HUES48 (cell line): ENCODE measurements at regions not wholly inside any gene's neighbourhood (a gene's known extent, or its start where the extent isn't known, plus 50 kb on each side); places are given as distances from the start of the nearest gene placed in this dataset.

Experiments used
- H3K27ac ChIP-seq: one replicate; pipeline ENCODE4 v1.7.0; 2013; ENCODE audit warnings: low read depth, low read length, inconsistent platforms
- H3K27me3 ChIP-seq: 2 replicates; pipeline ENCODE4 v1.6.1; 2013; ENCODE audit warnings: mild to moderate bottlenecking, low read length; ENCODE audit not compliant: control insufficient read depth, insufficient read depth
- H3K36me3 ChIP-seq: 2 replicates; pipeline ENCODE4 v1.6.1; 2013; ENCODE audit warnings: low read length; ENCODE audit not compliant: control insufficient read depth, insufficient read depth
- H3K4me1 ChIP-seq: 2 replicates; pipeline ENCODE4 v1.6.1; 2013; ENCODE audit warnings: mild to moderate bottlenecking, low read length; ENCODE audit not compliant: control insufficient read depth, insufficient read depth
- H3K4me3 ChIP-seq: 2 replicates; pipeline ENCODE4 v1.5.1; 2013; ENCODE audit warnings: mild to moderate bottlenecking, low read depth, low read length
- H3K9ac ChIP-seq: 2 replicates; pipeline ENCODE4 v1.6.1; 2013; ENCODE audit warnings: mild to moderate bottlenecking, low read depth, low read length, moderate library complexity
- H3K9me3 ChIP-seq: 2 replicates; pipeline ENCODE4 v1.6.1; 2013; ENCODE audit warnings: low read length; ENCODE audit not compliant: control insufficient read depth, insufficient read depth

DNA sequence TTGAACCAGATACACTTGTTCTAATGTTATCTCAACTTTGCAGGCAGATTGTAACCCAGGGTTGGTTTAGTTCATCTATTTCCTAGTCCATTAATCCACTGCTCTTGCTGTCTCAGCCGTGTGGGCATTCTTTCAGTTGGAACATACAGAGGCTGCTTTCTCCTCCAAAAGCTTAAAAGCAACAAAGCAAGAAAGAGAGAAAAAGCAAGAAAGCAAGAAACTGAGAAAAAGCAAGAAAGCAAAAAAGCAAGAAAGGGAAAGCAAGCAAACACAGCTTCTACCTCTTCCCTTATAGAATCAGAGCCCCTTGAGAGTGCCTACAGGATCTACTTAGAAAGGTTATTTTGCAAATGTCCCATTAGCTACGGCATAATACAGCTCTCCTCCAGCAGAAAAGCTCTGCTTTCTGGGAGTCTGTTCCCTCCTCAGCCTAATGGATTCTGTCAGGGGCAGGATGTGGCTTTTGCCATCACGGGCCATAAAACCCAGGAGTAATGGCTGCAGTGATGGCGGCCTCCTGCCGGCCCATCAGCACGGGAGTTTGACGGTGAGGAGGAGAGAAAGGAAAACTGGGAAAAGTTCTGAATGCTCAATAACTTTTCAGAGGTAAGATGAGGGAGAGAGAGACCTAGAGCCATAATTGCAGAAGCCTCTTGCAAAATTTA is 156.8 kb upstream of the JARID2 start:
- no peaks in the 10 kb centered on the region for H3K9me3 ChIP-seq
- no peak overlapping the region for H3K9ac ChIP-seq
- H3K36me3 ChIP-seq: no peaks in the 10 kb centered on the region
- H3K4me3 ChIP-seq: no peak overlapping the region
- H3K27ac ChIP-seq: no peak overlapping the region
- no peaks in the 10 kb centered on the region for H3K27me3 ChIP-seq
- 0 out of 2 replicates have a peak, but pooled peaks cover 3% of the 10 kb centered on the region for H3K4me1 ChIP-seq

DNA sequence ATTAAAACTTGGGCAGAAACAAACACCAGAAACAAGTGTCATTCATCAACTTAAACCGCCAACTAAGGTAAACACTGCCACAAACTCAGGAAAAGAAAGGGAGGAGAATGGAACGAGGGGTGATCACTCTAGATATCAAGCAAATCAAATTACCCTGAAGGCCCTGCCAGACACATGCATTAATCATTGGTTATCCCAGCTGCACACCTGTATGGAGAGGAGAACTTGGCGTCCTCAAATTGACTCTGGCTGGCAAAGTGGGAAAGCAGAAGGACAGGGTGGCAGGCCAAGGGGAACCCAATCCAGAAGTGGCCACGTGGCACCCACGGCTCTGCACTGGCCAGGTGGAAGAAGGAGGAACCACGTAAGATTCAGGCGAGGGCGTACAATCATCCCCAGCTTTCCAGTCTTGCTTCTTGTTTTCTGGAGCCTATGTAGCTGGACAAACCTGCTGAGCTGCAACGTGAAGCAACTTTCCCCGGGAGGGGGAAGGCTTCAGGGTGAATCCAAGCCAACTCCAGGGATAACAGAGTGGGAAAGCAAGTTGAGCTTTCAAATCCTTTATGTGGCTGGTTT is 156.2 kb upstream of the JARID2 start:
- H3K9ac ChIP-seq: no peak overlapping the region
- H3K36me3 ChIP-seq: no peaks in the 10 kb centered on the region
- H3K4me3 ChIP-seq: no peak overlapping the region
- no peak overlapping the region for H3K27ac ChIP-seq
- no peaks in the 10 kb centered on the region for H3K9me3 ChIP-seq
- H3K4me1 ChIP-seq: 0 out of 2 replicates have a peak, but pooled peaks cover 3% of the 10 kb centered on the region
- no peaks in the 10 kb centered on the region for H3K27me3 ChIP-seq

DNA sequence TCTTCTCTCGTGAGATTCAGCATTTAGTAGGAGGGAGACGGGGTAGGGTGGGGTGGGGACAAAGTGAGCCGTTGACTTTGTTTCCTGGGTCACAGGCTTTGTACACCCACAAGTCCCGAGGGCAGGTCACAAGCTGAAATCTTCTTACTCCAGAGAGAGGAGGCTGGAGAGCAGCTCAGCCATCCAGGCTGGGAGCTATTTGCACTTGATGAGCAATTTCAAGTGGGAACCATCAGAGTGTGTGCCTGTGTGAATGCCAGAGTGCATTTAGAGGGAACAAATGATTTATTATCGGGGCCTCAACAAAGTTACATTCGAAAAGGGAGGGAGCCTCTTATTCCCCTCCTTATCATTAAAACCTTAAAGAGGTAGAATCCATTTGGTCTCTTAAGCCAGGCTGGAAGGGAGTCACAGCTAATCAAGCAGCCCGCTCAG is 155.7 kb upstream of the JARID2 start:
- Histone ChIP-seq H3K36me3 (no peaks in the 10 kb centered on the region), H3K9ac (no peak overlapping the region), H3K4me1 (0 out of 2 replicates have a peak, but pooled peaks cover 3% of the 10 kb centered on the region), H3K27me3 (no peaks in the 10 kb centered on the region), H3K27ac (no peak overlapping the region), H3K4me3 (no peak overlapping the region), H3K9me3 (no peaks in the 10 kb centered on the region)

DNA sequence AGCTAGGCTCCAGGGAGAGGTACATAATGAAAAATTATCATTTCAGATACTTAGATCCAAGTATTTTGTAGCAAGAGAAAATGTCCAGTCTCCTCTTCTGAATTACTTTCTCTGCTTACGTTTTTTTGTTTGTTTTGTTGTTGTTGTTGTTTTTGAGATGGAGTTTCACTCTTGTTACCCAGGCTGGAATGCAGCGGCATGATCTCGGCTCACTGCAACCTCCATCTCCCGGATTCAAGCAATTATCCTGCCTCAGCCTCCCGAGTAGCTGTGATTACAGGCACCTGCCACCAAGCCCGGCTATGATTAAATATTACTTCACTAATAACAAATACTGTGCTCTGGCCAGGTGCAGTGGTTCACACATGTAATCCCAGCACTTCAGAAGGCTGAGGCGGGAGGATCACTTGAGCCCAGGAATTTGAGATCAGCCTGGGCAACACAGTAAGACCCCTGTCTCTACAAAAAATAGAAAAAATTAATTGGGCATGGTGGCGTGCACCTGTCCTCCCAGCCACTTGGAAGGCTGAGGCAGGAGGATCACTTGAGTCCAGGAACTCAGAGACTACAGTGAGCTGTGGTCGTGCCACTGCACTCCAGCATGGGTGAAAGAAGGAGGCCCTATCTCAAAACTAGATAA is 155.0 kb upstream of the JARID2 start:
- Histone ChIP-seq H3K36me3 (no peaks in the 10 kb centered on the region), H3K4me1 (0 out of 2 replicates have a peak, but pooled peaks cover 3% of the 10 kb centered on the region), H3K27me3 (no peaks in the 10 kb centered on the region), H3K4me3 (no peak overlapping the region), H3K9ac (no peak overlapping the region), H3K9me3 (no peaks in the 10 kb centered on the region), H3K27ac (no peak overlapping the region)

DNA sequence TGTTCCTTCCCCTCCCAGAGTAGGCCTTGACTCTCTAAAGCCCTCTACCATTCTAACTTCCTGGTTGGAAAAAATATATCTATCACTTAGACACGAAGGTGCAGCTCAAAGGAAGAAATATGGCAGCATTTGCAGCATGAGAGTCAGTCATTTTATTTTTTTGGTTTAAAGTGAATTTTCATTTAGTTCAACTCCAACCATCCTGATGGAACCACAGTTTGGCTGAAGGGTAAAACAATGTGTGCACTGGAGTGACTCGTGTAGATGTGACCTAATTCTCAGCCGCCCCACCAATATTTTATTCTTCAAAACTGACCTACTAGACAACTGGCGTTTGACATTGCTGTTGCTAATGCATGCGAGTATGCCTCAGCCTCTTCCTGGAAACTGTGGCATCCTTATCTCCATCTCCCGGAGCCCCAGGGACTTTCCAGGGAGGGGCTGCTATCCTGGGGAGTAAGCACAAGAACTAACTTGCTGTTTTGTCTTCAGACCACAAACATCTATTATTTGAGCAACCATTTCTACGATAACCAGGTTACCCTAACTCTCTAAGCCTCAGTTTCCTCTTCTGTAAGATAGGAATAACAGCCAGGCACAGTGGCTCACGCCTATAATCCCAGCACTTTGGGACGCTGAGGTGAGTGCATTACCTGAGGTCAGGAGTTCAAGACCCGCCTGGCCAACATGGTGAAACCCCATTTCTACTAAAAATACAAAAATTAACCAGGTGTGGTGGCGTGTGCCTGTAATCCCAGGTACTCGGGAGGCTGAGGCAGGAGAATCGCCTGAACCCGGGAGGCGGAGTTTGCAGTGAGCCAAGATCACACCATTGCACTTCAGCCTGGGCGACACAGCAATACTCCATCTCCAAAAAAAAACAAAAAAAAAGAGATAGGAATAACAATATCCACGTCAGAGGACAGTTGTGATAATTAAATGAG is 148.7 kb upstream of the JARID2 start:
- no peaks in the 10 kb centered on the region for H3K4me1 ChIP-seq
- H3K27me3 ChIP-seq: no peaks in the 10 kb centered on the region
- no peak overlapping the region for H3K9ac ChIP-seq
- no peak overlapping the region for H3K4me3 ChIP-seq
- H3K36me3 ChIP-seq: no peaks in the 10 kb centered on the region
- H3K9me3 ChIP-seq: no peaks in the 10 kb centered on the region
- no peak overlapping the region for H3K27ac ChIP-seq

DNA sequence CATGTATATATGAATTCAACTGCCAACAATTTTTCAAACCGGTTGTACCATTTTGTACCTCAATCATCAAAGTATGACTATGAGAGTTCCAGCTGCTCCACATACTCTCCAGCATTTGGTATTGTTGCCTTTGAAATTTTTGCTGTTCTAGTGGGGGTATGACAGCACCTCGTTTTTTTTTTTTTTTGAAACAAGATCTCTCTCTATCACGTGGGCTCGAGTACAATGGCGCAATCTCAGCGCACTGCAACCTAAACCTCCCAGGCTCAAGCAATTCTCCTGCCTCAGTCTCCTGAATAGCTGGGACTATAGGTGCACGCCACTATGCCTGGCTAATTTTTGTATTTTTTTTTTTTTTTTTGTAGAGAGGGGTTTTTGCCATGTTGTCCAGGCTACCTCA is 144.7 kb upstream of the JARID2 start:
- Histone ChIP-seq H3K36me3 (no peaks in the 10 kb centered on the region), H3K4me3 (no peak overlapping the region), H3K4me1 (0 out of 2 replicates have a peak, but pooled peaks cover 3% of the 10 kb centered on the region), H3K9ac (no peak overlapping the region), H3K27ac (no peak overlapping the region), H3K9me3 (no peaks in the 10 kb centered on the region), H3K27me3 (no peaks in the 10 kb centered on the region)

DNA sequence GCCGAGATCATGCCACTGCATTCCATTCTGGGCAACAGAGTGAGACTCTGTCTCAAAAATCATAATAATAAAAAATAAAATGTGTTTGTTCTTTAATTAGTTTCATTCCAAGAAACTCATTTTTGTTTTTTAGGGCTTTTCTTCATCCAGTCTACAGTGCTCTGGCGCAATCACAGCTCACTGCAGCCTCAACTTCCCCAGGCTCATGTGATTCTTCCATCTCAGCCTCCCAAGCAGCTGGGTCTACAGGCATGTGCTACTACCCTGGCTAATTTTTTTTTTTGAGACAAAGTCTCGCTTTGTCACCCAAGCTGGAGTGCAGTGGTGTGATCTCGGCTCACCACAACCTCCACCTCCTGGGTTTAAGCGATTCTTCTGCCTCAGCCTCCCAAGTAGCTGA is 143.6 kb upstream of the JARID2 start:
- Histone ChIP-seq H3K9ac (no peak overlapping the region), H3K9me3 (no peaks in the 10 kb centered on the region), H3K4me1 (peaks cover 3% of the 10 kb centered on the region; the same call in 1 of the 2 replicates), H3K36me3 (no peaks in the 10 kb centered on the region), H3K27ac (no peak overlapping the region), H3K4me3 (no peak overlapping the region), H3K27me3 (no peaks in the 10 kb centered on the region)

DNA sequence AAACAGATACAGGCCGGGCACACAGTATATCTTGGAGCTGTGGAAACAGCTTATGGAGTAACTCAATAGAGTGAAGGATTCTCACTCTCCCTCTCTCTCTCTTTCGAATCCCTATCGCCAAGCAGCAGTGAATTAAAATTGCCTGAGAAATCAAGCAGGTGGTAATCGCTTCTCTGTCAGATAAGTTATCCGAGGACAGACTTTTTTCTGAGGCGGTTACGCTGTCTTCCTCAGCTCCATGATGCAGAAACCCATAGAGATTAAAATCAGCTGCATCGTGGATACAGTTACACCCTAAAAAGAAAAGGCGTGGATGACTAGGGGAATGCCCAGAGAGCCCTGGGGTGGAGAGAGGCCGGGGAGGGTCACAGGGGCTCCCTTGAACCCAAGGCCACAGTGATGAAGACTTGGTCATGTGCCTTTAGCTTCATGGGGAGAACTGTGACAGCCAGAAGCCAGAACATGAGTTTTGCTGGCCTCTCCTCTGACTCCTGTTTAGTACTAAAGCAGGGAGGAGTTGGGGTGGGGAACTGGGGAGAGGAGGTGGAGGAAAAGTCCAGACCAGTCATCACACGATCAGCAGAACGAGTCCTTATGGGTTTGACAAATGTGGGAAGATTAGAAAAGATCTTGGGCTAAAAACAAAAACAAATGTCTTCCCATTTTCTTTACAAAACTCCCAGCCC is 138.8 kb upstream of the JARID2 start:
- Histone ChIP-seq H3K27me3 (no peaks in the 10 kb centered on the region), H3K27ac (no peak overlapping the region), H3K4me1 (peaks cover 3% of the 10 kb centered on the region; the same call in 1 of the 2 replicates), H3K9ac (no peak overlapping the region), H3K9me3 (no peaks in the 10 kb centered on the region), H3K36me3 (no peaks in the 10 kb centered on the region), H3K4me3 (no peak overlapping the region)

DNA sequence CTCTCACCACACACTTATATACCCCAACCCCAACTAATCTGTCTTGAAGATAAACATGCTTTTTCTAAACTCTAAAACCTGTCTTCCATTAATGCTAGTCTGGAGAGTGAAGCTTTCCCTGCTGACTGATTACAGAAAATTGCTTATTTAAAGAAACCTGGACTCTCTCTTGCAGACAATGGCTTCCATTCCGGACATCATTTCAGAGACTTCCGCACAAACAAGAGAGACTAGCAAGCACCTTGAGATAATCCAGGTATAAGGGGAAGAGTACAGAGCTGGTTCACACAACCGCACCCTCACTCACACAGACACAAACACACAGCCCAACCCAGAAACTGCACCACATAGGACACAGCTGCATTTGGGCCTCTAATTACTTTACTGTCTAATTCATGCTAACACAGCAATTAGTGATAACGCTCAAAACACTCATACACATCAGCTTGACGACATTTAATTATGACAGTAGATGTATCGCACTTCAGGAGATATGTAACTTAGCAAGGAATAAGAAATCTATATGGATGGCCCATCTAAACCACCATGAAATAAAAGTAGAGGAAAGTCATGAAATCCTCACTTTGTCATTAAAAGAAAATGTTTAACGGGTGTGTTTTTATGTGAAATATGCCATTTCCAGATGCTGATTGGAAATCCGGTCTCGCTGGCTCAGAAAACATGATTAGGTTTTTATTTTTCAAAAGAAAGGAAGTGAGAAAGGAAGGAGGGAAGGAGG is 138.1 kb upstream of the JARID2 start:
- Histone ChIP-seq H3K36me3 (no peaks in the 10 kb centered on the region), H3K27me3 (no peaks in the 10 kb centered on the region), H3K4me1 (peaks cover 3% of the 10 kb centered on the region; the same call in 1 of the 2 replicates), H3K9ac (no peak overlapping the region), H3K9me3 (no peaks in the 10 kb centered on the region), H3K27ac (no peak overlapping the region), H3K4me3 (no peak overlapping the region)

DNA sequence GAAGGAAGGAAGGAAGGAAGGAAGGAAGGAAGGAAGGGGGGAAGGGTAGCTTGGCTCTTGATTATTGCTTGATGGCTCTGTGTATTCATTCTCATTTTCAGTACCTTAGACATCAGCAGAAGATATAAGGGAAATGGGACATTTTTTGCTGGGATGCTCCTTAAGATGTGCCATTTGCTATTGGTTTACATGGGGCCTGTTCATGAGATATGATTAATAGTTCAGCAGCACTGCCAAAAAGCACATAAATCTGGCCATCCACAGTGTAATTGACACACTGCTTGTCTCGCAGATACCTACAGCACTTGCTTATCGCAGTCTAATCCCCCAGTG is 137.5 kb upstream of the JARID2 start:
- Histone ChIP-seq H3K9ac (no peak overlapping the region), H3K9me3 (no peaks in the 10 kb centered on the region), H3K27me3 (no peaks in the 10 kb centered on the region), H3K4me3 (no peak overlapping the region), H3K27ac (no peak overlapping the region), H3K36me3 (no peaks in the 10 kb centered on the region), H3K4me1 (peaks cover 3% of the 10 kb centered on the region; the same call in 1 of the 2 replicates)
